ENCODE measurements at regions not wholly inside any gene's neighbourhood (a gene's known extent, or its start where the extent isn't known, plus 50 kb on each side); places are given as distances from the start of the nearest gene placed in this dataset.
A peak's percentile ranks its signal among the peaks of the same experiment; 100 is the strongest.

DNA sequence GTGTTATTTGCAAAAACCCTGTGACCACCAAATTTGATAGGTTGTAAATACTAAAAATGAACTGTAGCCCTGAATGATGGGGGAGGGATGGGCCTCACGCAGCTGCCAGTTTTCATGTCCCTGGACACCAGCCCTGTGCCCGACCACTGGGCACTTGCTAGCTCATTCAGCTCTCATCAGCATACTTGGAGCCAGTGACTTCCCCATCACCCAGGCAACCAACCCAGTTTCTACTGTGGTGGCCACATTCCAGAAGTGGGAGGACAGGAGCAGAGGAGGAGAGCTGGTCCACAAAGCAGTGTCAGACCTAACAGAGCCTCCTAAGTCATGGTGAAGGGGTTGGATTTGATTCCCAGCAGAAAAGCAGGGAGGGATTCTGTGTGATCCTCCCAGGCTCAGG lies 128.2 kb downstream of the CPEB2 start:
- peak in 53 of 58 donors; percentile 7 to 82 (median 48) for DNase-seq

- no peak for DNase-seq
Measured at GRCh38 chr4:15131551-15131950, 129.3 kb downstream of the CPEB2 start.

GRCh38 chr4:15132739-15133138 lies 130.5 kb downstream of the CPEB2 start:
- DNase-seq, result peak in 35 of 58 donors; percentile 2 to 86 (median 34)

GRCh38 chr4:15139599-15139998 lies 137.3 kb downstream of the CPEB2 start:
- DNase-seq, result no peak

GRCh38 chr4:15142201-15142600 lies 139.9 kb downstream of the CPEB2 start:
- DNase-seq, result no peak

GRCh38 chr4:15143551-15143950 lies 141.3 kb downstream of the CPEB2 start:
- no peak for DNase-seq

DNA sequence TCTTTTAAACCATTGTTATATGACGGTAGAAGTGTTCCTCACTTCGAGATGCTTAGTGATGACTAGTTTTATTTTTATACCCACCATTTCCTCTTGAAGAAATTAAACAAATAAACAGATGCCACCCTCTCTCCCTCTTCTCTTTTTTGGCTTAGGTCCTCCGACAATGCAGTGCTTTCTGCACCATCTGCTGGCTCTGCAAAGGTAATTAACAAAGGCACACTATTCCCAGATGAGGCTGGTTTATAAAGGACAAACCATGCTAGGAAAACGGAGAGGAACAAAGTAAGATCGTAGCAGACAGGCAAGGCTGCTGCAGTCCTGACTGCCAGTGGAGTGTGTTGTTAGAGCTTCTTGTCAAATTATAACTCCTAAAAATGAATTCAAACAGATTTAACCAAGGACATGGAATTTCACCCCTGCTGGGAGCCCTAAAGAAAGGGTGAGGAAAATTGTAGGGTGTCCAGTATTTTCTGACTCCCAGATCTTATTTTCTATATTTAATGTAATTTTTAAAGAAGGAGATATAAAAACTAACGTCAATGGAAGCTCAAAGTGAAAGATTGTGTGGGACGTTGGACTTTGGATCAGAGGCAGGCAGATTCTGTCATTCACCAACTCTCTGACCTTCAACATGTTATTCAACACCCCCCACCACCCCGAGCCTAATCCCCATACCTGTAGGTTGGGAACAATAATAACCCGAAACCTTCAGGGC lies 142.1 kb downstream of the CPEB2 start:
- DNase-seq, result peak in 3 of 58 donors; percentile 1 to 39 (median 4)

GRCh38 chr4:15144967-15145295 lies 142.7 kb downstream of the CPEB2 start:
- DNase-seq, result no peak

GRCh38 chr4:15145709-15146108 lies 143.4 kb downstream of the CPEB2 start:
- peak in 2 of 58 donors; percentile 3 to 18 for DNase-seq

DNA sequence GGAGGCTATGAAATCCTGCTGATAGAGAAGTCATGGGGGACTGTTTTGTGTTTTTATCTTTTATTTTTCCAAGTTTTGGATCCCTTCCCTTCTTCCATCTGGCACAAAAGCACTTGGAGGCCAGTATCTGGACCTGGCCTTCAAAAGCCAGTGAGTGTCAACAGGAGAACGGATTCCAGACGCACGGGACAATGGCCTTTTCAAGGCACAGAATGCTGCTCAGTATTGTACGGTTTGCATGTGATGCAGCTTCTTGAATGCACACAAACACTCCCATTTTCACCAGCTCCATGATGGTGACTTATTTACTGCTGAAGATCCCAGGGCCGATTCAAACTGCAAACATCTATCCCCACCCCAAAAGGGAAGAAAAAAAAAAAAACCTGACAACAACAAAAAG lies 145.4 kb downstream of the CPEB2 start:
- DNase-seq, result peak in 45 of 58 donors; percentile 4 to 85 (median 59)

GRCh38 chr4:15148199-15148598 lies 145.9 kb downstream of the CPEB2 start:
- peak in 28 of 58 donors; percentile 4 to 74 (median 36) for DNase-seq

GRCh38 chr4:15148691-15149090 lies 146.4 kb downstream of the CPEB2 start:
- peak in 1 of 58 donors; percentile 44 for DNase-seq

DNA sequence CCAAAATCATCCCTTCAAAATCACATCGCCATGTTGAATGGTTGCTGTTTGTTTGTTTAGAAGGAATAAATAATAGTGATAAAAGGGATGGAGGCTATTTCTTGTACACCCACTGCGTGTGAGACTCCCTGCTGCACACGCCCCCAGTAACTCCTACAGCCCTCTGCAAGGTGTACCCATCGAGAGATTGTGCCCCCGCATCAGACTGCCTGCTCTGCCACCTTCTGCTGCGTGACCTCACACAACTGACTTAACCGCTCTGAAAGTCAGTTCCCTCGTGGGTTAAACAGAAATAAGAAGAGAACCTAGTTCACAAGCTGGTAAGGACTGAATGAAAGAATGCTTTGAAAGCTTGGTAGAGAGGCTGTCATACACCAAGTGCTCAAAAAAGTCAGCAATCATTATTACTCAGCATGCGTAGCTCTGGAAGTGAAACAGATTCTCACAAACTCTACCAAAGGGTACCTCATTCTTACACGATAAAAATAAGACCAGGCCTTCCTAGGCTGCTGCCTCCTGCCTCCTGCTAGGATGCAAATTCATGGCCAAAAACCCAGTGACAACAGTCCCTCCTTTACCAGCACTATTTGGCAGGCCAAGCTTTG lies 147.1 kb downstream of the CPEB2 start:
- DNase-seq, result peak in 4 of 58 donors; percentile 10 to 71 (median 60)

DNA sequence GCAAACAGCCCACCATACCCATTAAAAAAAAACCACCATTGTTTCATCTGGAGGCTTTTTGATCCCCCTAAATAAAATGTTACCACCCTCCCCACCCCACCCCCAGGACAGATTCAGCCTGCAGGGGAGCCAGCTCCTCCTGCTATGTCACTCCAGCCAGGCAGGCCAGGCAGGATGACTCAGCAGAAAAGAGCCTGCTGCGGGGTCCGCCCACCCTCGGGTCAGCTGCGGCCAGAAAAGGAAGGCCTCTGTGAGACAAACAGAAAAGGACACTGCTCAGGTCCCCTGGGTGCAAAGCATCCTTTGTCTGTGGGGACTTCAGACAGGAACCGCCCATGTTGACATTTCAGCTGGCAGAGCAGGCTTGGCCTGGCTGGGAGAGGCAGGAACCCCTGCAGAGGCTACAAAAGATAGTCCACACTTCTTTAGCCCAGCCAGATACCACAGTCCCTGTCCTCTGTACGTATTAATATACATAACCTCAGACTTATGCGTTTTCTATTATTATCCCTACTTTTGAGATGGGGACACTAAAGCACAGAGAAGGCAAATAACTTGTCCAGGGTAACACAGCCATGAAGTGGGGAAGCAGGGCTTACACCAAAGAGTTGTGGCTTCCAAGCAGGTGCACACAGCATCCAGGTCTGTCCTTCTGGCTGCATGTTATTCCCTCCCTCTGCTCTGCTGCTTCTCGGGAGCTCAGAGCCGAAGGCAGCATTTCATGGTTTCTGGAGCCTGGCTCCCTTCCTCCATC lies 147.7 kb downstream of the CPEB2 start:
- peak; percentile 8 to 94 (median 81) for DNase-seq

DNA sequence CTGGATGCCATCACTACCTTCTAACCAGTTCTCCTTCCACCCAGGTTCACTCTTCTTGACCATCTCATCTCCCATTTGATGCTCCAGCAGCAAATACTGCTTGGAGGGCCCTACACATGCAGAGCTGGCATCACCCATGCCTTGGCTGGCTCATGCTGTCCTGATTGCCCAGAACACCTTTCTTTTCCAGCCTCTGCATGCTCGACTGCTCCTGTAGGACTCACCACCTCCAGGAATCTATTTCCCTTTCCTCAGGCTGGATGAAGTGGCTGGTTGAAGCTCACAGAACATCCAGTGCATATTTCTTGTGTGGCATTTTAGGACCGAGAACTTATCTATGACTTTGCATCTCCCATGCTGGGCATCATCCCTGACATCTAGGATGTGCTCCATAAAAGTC lies 148.3 kb downstream of the CPEB2 start:
- peak in 1 of 58 donors; percentile 36 for DNase-seq

DNA sequence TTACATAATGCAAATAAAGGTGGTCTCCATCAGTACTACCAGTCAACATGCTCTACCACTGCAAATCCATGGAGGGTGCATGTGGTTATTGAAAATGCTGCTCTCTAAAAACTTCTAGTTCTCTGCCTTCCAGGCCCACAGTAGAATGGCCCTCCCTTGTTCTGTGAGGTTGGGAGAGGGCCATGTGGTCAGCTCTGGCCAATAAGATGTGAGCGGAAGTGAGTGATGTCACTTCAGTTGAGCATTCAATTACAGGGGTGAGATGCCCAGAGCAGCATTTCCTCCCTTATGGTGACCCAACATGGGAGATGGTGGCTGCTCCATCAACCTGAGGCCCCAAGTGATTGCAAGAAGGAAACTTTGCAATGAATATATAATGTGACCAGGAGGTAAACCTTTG lies 148.8 kb downstream of the CPEB2 start:
- no peak for DNase-seq

DNA sequence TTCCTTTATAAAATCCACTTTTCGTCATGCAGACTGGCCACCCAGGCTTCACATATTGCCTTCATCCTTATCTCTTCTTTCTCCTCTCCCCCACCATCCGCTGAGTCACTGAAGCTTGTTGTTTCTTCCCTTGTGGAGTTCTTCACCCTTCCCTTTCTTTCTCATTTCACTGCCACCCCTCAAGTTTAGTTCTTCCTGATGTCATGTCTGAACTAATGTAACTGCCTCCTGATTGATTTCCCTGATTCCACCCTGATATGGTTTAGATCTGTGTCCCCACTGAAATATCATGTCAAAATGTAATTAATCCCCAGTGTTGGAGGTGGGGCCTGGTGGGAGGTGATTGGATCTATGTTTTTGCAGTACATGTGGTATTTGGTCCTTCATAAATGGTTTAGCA lies 151.4 kb downstream of the CPEB2 start:
- no peak for DNase-seq

GRCh38 chr4:15158406-15159091 lies 156.3 kb downstream of the CPEB2 start:
- no peak for DNase-seq

DNA sequence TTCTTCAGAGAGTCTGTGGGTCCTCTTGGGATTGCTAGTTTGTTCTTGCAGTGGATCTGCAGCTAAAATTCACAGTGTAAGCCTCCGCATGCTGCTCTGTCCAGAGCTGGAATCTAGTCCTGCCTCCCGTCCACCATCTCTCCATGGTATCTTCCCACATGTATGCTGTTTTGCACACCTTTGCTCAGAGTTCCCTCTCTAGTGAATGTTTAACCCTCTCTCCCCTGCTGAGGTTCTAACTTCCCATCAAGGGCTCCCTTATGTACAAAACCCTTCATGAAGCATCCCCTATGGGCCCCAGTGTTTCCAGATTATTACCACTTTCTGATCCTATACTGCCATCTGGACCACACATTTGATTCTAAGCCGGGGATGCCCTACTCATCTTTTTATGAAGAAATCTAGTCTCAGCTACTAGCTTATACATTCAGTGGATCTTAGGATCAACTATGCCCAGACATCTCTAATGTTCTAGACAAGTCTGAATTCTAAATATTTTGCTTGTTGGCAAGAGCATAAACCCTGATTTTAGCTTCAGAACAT lies 157.3 kb downstream of the CPEB2 start:
- DNase-seq, result peak in 2 of 58 donors; percentile 10 to 21

DNA sequence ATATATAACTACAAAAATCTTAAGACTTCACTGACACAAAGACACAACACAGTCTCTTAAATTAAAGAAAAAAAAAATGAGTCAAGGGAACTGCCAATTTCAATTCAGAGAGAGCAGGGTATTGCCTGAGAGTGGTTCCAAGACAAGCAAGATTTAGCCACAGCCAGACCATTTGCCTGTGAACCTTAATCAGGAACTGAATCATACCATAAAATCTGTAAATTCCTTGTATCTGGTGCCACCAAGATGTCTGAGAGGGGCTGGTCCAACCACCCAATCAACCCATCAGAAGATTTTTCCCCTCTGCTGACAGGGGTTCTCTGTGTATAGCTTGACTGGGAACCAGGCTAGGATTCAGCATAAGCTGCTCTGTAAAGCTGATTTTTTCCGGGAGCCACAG lies 159.2 kb downstream of the CPEB2 start:
- DNase-seq, result no peak

GRCh38 chr4:15162046-15162445 lies 159.8 kb downstream of the CPEB2 start:
- no peak for DNase-seq

All from anterior cingulate cortex (tissue), 58 donors.